ENCODE measurements at regions not wholly inside any gene's neighbourhood (a gene's known extent, or its start where the extent isn't known, plus 50 kb on each side); places are given as distances from the start of the nearest gene placed in this dataset.
A peak's percentile ranks its signal among the peaks of the same experiment; 100 is the strongest.
"Not testable (repeated sequence)": the region's sequence is repeated elsewhere in the genome, so short reads cannot be mapped to it uniquely, and the experiment has no call there.

DNA sequence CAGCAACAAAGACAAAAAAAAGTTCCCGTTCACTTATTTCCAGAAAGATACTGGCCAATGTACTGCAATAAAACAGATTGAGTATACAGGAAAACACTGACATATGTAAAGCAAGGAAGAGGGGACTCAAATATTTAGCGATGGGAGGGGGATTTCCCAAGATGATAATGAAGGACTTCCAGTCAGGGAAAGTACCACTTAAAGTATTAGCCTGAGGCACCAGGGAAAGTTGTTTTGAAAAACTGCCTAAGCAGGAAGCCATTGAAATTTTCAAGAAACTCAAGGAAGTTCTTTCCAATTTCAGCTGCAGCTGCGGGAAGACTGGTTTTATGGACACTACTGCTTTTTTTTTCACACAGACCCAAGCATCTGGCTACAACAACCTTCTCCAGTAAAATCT, 1007.4 kb upstream of the NOVA1 start:
- DNase-seq (ENCODE audit: low spot score), result peak; percentile 0

DNA sequence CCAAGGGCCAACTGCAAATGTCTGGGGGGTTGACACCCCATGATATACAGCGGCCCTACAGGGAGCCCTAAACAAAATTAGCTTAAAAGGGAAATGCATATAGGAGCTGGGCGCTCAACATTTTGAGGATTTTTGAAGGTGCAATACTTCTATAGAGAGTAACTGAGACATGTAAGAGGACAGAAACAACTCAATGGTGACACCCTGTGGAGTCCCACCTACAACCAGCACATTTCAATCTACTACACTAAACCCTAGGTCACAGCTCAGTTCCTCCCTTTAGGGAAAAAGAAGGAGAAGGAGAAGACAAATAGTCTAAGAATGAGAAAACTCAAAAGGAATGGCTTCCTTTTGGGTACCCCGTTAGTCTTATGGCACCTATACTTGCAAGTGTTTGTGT, 1010.5 kb upstream of the NOVA1 start:
- no peak for DNase-seq (ENCODE audit: low spot score)

DNA sequence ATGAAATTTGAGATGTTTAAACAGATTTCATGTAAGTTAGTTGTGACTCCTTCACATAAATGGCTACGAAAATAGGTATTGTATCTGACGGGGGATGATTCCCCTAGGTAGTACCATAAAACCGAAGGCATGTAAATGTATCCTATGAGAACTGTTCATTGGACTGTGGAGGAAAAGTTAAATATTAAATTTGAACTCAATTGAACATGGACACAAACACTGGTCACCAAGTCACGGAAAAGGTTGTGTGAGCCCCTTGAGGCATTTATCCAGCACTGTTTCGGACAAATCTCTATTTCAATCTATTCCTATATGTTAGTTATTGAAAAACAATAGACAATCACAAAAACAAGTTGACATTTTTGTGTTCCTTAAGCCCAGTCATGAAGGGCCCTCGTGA, 1014.3 kb upstream of the NOVA1 start:
- no peak for DNase-seq (ENCODE audit: low spot score)

DNA sequence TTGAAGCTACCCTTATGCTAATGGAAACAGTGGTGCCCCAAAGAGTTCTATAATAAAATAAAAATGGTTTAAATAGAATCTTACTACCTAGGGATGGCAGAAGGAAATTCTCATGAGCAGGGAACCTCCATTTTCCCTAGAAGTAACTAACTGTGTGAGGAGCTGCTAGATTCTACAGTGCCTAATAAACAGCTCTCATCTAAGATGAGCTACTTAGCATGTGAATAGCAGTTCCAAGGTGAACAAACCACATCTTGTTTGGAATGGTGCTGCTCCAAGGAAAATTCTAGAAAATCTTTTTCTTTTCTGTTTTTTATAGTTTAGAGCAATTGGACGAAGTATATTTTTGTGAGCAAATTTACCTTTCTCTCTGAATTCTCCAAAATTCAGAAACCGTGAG, 1015.3 kb upstream of the NOVA1 start:
- no peak for DNase-seq (ENCODE audit: low spot score)

DNA sequence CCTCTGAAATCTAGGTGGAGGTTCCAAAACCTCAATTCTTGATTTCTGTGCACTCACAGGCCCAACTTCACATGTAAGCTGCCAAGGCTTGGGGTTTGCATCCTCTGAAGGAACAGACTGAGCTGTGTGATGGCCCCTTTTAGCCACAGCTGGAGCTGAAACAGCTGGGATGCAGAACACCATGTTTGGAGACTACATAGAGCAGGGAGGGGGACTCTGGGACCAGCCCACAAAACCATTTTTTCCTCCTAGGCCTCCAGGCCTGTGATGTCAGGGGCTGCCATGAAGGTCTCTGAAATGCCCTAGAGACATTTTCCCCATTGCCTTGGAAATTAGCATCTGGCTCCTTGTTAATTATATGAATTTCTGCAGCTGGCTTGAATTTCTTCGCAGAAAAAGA, 1025.9 kb upstream of the NOVA1 start:
- no peak for DNase-seq (ENCODE audit: low spot score)

DNA sequence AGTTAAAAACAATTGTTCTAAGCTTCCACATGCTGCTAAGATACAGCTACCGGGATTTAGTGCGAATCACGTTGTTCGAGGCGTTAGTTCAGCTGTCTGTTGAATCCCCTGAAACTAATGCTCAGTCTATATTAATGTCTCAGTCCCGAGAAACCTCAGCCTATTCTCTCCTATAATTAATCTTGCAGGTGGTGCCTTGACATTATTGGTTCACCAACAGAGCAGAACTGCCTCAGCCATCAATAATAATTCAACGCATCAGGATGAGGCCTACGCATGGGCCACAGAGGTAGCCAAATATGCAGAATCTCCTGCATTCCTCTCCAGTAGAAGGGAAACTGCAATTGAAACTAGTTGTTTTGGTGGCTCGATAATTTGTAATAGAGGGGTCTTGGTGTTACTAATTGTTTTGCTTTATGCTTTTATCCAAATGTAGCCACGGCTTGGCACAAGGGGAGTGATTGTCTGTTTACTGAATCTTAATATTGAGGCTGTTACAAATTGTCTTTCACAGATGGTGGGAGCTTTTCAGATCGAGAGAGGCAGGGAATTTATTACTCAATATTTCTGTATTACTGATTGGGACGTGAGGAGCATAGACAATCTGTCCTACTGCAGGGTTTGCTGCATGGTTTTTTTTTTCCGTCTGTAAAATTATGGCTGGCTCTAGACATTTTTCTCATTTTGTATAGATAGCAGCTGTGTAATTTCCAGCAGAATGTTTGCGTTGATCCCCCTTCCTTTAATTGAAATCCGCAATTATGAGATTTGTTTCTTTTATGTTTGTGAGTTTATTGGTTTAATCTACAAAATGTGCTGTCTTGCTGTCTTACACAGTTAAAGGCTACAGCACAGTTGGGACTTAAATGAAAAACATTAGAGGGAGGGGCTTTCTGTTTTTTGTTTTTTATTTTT, 1036.5 kb upstream of the NOVA1 start:
- no peak for DNase-seq (ENCODE audit: low spot score)

DNA sequence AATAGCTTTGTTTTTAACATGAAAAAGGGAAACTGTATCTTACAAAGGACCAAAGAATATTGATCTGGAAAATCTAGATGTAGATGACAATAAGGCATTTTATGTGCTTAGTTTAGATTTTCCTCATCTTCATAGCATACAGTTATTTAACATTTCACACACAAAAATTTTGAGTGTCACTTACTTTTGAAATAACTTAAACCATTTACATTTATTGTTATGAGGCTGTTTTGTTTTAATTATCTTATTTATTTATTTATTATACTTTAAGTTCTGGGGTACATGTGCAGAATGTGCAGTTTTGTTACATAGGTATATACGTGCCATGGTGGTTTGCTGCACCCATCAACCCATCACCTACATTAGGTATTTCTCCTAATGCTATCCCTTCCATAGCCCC, 1042.9 kb upstream of the NOVA1 start:
- not testable (repeated sequence) for DNase-seq (ENCODE audit: low spot score)

DNA sequence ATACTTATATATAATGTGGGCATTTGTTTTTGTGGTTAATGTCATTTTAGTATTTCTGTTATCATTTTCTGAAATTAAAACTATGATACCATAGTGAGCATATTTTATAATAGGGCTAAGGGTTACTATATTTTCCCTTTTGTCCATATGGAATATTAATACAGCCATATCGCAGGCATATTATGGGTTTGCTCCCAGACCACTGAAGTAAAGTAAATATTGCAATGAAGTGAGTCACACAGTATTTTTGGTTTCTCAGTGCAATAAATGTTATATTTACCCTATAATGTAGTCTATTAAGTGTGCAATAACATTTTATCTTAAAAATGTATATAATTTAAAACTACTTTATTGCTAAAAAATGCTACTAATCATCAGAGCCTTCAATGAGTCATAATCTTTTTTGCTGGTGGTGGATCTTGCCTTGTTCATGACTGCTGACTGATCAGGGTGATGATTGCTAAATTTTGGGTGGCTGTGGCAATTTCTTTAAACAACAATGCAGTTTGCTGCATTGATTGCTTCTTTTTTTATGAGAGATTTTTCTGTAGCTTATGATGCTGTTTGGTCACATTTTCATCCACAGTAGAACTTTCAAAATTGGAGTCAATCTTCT, 1044.5 kb upstream of the NOVA1 start:
- no peak for DNase-seq (ENCODE audit: low spot score)

DNA sequence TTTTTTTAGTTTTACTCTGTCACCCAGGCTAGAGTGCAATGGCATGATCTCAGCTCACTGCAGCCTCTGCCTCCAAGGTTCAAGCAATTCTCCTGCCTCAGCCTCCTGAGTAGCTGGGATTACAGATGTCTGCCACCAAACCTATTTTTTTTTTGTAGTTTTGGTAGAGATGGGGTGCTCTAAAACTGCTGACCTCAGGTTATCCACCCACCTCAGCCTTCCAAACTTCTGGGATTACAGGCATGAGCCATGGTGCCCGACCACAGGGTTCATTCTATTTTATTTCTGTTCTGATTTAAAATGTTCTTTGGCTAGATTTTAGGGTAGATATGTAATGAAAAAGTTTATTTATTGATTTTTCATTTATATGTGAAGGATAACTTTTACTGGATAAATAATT, 1062.8 kb upstream of the NOVA1 start:
- DNase-seq (ENCODE audit: low spot score), result no peak

DNA sequence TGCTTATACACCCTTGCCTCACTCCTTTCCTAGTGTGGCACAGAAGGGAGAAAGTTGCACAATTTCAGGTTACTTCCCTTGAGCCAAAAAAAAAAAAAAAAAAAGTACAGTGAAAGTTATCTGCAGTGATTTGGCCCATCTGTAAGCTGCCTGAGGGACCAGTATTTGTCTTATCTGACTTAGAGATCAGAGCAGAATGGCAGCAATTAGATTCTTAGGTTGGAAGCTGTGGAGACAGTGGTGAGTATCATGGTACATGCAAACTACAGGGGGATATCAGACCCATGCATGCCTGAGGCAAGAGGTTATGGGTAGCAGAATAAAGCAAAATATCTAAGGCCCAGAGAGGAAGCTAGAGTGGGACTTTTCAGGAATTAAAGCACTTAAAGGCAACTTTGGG, 1070.7 kb upstream of the NOVA1 start:
- DNase-seq (ENCODE audit: low spot score), result no peak

DNA sequence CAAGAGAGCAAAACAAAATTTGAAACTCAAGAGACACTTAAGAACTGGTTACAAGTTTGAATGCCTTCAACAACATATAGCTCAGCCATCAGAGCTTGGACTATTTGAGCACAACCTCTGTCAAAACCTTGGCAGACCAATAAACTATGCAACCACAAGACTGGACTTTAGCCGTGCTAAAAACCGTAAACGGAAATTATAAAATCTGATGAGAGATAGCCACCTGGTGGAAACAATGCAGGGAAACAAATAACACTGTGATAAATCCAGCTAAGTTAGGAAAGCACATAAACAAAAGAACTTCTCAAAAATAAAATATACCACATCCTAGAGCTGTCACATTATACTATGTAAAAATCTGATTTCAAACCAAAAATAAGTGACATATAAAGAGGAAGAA, 1074.2 kb upstream of the NOVA1 start:
- peak; percentile 38 for DNase-seq (ENCODE audit: low spot score)

DNA sequence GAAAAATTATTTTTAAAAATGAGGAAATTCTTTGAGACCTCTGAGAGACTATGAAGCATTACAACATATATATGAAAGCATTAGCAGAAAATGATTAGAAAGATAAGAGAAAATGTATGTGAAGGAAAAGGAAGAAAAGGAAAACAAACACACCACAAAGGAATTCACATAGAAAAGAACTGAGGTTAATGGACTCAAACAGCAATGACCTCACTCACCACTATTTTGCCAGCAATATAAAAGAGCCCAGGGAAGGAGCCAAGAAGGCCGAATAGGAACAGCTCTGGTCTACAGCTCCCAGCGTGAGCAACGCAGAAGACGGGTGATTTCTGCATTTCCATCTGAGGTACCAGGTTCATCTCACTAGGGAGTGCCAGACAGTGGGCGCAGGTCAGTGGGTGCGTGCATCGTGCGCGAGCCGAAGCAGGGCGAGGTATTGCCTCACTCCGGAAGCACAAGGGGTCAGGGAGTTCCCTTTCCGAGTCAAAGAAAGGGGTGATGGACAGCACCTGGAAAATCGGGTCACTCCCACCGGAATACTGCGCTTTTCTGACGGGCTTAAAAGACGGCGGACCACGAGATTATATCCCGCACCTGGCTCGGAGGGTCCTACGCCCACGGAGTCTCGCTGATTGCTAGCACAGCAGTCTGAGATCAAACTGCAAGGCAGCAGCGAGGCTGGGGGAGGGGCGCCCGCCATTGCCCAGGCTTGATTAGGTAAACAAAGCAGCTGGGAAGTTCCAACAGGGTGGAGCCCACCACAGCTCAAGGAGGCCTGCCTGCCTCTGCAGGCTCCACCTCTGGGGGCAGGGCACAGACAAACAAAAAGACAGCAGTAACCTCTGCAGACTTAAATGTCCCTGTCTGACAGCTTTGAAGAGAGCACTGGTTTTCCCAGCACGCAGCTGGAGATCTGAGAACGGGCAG, 1075.2 kb upstream of the NOVA1 start:
- peak; percentile 3 for DNase-seq (ENCODE audit: low spot score)

DNA sequence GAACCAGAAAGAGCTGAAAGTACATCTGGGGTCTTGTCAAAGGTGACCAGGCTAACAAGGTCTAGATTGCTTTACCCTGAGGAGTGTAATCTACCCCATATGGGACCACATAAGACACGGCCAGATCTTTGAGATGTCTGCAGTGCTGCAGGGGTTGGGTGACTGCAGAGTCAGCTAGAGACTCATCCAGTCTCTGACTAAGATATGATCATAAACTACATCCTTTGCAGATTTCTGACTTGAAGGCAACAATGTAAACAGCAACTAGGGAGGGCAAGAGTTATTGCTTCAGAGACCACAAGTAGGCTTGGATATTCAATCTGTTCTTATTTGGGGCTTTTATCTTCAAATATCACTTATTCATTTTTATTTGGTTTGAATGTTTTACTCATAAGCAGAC, 1080.5 kb upstream of the FOXG1 start:
- DNase-seq (ENCODE audit: low spot score), result no peak

DNA sequence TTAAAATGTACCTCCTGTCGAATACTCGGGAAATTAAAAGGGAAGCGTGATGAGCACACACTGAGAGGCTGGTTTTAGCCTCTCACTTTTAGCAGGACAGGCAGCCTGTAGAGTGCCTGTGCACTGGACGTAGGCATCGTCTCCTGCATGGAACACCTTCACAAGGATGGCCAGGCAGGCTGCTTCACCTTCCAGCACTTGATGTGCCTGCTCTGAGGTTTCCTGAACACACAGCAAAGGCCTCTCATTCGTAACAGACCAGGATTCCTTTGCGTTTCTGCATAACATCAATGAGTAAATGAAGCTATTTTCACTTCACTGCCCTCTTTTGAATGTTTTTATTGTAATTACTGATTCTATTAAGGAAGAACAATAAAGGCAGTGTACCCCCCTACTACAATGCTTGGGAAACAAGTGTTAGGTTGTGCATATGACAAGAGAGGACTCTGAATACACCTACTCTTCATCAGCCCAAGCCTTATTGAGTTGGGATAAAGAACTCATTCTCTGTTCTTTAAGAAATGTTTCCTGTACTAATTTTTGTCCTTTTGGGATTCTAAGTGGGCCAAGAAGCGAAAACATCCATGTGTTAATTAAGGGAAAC, 1077.6 kb upstream of the FOXG1 start:
- no peak for DNase-seq (ENCODE audit: low spot score)

DNA sequence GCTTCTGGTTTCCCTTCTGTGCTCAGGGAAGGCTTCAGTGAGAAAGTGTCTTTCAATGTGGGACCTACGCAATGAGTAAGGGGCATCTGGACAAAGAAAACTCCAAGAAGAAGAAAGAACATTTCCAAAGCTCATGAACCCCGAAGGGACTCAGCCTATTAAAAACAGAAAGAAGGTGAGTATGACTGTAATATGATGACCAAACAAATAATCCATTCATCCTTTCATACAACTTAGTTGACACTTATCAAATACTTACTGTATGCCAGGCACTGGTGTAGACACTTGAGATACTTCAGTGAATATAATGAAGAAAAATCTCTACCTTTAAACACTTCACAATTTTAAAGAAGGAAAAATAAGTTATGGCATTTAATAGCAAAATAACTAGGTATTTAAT, 1054.2 kb upstream of the FOXG1 start:
- DNase-seq (ENCODE audit: low spot score), result no peak

DNA sequence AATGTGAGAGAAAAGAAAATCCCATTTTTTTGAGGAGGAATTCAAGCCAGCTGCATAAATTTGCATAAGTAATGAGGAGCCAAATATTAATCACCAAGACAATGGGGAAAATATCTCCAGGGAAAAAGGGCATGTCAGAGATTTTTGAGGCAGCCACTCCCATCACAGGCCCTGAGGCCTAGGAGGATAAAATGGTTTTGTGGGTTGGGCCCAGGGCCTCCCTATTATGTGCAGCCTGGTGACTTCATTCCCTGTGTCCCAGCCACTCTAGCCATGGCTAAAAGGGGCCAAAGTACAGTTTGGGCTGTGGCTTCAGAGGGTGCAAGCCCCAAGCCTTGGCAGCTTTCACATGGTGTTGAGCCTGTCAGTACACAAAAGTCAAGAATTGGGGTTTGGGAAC, 1051.0 kb upstream of the FOXG1 start:
- no peak for DNase-seq (ENCODE audit: low spot score)

DNA sequence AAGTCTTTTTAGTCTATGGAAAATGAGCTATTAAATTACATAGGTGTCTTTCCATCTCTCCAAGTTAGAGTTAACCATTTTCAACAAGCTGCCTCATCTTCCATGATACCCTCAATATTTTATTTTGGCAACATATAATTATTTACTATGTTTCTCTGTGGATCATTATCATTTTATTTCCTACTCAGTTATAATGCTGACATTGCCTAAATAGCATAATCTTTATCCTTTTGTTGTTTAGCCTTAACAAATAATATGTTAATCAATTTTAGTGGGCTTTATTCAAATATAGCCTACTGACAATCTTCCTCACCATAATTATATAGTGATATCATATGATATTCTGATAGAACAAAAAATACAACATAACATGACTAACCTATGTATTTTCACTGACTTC, 1044.8 kb upstream of the FOXG1 start:
- no peak for DNase-seq (ENCODE audit: low spot score)

DNA sequence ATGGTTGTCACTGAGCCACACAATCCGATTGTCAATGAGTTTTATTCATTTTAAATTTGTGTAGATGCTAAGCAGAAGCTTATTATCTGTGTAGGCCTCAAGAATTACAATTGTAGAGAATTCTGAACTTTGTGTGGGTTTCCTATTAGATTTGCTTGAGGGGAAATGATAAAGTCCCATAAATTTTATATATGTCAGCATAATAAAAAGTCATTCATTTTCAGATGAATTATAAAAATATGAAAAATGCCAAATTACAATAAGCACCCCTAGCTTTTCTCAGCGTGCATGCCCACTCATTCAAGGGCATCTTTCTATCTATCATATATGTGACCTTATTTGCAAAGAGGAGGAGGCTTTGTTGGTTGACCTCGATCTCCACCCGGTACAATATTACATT, 1041.1 kb upstream of the FOXG1 start:
- no peak for DNase-seq (ENCODE audit: low spot score)

DNA sequence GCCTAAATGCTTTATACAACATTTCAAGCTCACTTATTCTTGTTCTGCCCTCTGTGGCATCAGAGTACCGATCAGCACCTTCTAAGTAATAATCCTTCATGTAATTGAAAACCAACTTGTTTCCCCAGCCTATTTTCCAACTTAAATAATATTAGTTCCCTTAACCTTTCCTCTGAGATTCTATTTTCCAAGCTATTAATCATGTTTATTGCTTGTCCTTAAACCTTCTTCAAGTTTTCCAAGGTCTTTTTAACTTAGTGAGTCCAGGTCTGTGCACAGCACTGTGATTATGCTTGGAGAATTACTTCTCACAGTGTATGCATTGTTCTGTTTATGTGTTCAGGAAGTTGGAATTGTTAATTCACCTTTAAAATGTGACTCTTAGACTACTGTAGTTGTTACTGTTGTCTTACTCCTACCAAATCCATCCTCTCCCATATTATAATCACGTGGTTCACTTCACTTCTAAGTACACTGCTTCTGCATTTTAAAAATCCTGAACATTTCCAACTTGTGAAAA, 1039.3 kb upstream of the FOXG1 start:
- no peak for DNase-seq (ENCODE audit: low spot score)

DNA sequence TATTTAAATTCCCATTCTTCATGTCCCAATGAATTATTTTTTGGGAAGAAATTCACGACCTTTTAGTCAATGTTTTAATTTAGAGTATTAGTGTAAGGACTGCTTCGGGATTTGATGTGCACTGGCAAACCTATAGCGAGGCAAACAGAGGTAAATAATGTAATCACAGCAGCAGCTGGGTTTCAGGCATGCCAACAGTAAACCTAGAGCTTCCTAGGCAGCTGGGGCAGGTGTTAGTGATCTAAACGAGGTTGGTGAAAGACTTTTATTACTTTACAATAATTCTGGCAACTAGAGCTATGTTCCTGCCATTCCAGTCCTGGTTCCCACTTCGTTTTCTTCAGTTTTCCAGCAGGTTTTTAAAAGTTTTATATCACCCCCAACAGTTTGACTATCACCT, 1036.4 kb upstream of the FOXG1 start:
- DNase-seq (ENCODE audit: low spot score), result no peak

DNA sequence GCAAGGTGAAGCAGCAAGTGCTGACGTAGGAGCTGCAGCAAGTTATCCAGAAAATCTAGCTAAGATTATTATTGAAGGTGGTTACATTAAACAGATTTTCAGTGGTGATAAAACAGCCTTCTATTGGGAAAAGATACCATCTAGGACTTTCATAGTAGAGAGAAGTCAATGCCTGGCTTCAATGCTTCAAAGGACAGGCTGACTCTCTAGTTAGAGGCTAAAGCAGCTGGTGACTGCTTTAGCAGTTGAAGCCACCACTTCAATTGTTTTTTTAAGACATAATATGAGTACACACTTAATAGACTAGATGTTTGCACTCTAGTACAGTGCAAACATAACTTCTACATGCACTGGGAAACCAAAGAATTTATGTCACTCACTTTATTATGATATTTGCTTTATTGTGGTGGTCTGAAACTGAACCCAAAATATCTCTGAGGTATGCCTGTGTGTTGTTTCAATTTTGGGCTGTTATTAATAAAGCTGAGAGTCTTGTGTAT, 1026.9 kb upstream of the FOXG1 start:
- no peak for DNase-seq (ENCODE audit: low spot score)

DNA sequence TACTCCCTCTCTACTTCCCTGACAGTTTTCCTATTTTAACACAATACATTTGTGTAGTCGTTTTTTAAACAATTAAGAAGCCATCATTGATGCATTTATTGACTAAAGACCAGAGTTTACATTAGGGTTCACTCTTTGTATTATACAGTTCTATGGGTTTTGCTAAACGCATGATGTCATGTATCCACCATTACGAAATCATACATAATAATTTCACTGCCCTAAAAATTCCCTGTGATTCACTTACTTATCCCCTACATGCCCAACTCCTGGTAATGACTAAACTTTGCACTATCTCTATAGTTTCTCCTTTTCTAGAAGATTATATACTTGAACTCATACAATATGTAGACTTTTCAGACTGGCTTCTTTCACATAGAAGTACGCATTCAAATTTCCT, 1016.5 kb upstream of the FOXG1 start:
- DNase-seq (ENCODE audit: low spot score), result no peak
